Endothelial cell of umbilical vein (primary cell): ENCODE measurements at regions not wholly inside any gene's neighbourhood (a gene's known extent, or its start where the extent isn't known, plus 50 kb on each side); places are given as distances from the start of the nearest gene placed in this dataset.

Experiments
- BruUV-seq: library from RNA; stranded (reverse); fragments of 400-500 nt; replicated peaks from 2 replicates; lab custom pipeline; 2021; lab: Mats Ljungman, UMichigan
- CTCF ChIA-PET: fragments of 300-600, 350-600 bp; sonication (Branson Sonifier 250); formaldehyde crosslinking; loops from one replicate; lab custom pipeline; 2021; ENCODE audit warnings: antibody characterized with exemption, inconsistent platforms; lab: Charles Lee
- POLR2A ChIA-PET: fragments of 300-600, 350-600 bp; sonication (Branson Sonifier 250); formaldehyde crosslinking; loops from one replicate; lab custom pipeline; 2021; ENCODE audit warnings: antibody characterized with exemption, inconsistent platforms; lab: Charles Lee
- DNase-seq: peaks from one replicate; pipeline ENCODE4 v3.0.0-alpha.2; 2011; ENCODE audit warnings: low read depth, low spot score
- FAIRE-seq: peaks from 2 replicates; lab custom pipeline; 2011; peaks lifted over from hg19 to GRCh38; lab: Jason Lieb, UNC
- H2AFZ ChIP-seq: 2 replicates; pipeline ENCODE4 v1.6.0; 2012; ENCODE audit warnings: low read depth, low read length, control low read depth, inconsistent platforms
- H3K27ac ChIP-seq: 2 replicates; pipeline ENCODE4 v1.5.1; 2011; ENCODE audit warnings: low read depth, mild to moderate bottlenecking, control low read depth, low read length, moderate library complexity; ENCODE audit not compliant: insufficient read depth
- H3K27me3 ChIP-seq, 2 experiments: 2 replicates each; pipeline versions ENCODE4 v1.6.0 to v1.6.1; 2011; ENCODE audit warnings: low read length in 2 of 2, mixed read lengths in 1 of 2; ENCODE audit not compliant: control insufficient read depth in 2 of 2, insufficient read depth in 2 of 2
- H3K36me3 ChIP-seq, 2 experiments: 2 replicates in 1 of 2; 3 replicates in 1 of 2; pipeline ENCODE4 v1.5.1; 2011; ENCODE audit warnings: low read length in 2 of 2, mild to moderate bottlenecking in 1 of 2, moderate library complexity in 1 of 2; ENCODE audit not compliant: control insufficient read depth in 2 of 2, insufficient read depth in 2 of 2; ENCODE audit errors: extremely low read depth in 1 of 2
- H3K4me1 ChIP-seq: 3 replicates; pipeline ENCODE4 v1.5.1; 2011; ENCODE audit warnings: mild to moderate bottlenecking, low read length; ENCODE audit not compliant: control insufficient read depth, insufficient read depth; ENCODE audit errors: extremely low read depth
- H3K4me2 ChIP-seq: 2 replicates; pipeline ENCODE4 v1.6.1; 2011; ENCODE audit warnings: low read length, control low read depth, mixed read lengths; ENCODE audit not compliant: insufficient read depth
- H3K4me3 ChIP-seq, 3 experiments: fragments of 200-600 bp in 1 of 3; sonication (generic), shearing (Covaris generic) in 1 of 3; replicated peaks in 1 of 3; 2 replicates each; pipeline ENCODE4 v1.5.1; 2011 to 2016; ENCODE audit warnings: control low read depth in 3 of 3, low read length in 3 of 3, mild to moderate bottlenecking in 2 of 3, inconsistent platforms in 1 of 3, low read depth in 1 of 3, moderate library complexity in 1 of 3; ENCODE audit not compliant: insufficient read depth in 1 of 3
- H3K79me2 ChIP-seq: 2 replicates; pipeline ENCODE4 v1.6.0; 2012; ENCODE audit warnings: low read length, inconsistent platforms; ENCODE audit not compliant: control insufficient read depth, insufficient read depth
- H3K9ac ChIP-seq: replicated peaks from 2 replicates; pipeline ENCODE3; 2011; ENCODE audit warnings: low read length, control low read depth; ENCODE audit not compliant: insufficient read depth; ENCODE audit errors: extremely low read depth
- H3K9me1 ChIP-seq: replicated peaks from 3 replicates; pipeline ENCODE4 v1.6.0; 2011; ENCODE audit warnings: mild to moderate bottlenecking, low read length; ENCODE audit not compliant: control insufficient read depth, insufficient read depth; ENCODE audit errors: extremely low read depth
- H3K9me3 ChIP-seq: replicated peaks from 2 replicates; pipeline ENCODE4 v1.5.1; 2012; ENCODE audit warnings: low read length, inconsistent platforms; ENCODE audit not compliant: control insufficient read depth, insufficient read depth
- H4K20me1 ChIP-seq: replicated peaks from 2 replicates; pipeline ENCODE3; 2011; ENCODE audit warnings: mild to moderate bottlenecking, low read length; ENCODE audit not compliant: control insufficient read depth, insufficient read depth; ENCODE audit errors: extremely low read depth
- CTCF ChIP-seq, 2 donors: IDR thresholded peaks; 1 replicate in 1 of 2; 2 replicates in 1 of 2; pipeline ENCODE4 v1.5.1; 2011; ENCODE audit warnings: low read length in 2 of 2, mild to moderate bottlenecking in 2 of 2, moderate library complexity in 2 of 2, control low read depth in 1 of 2, inconsistent platforms in 1 of 2, low read depth in 1 of 2; ENCODE audit not compliant: insufficient read depth in 1 of 2; ENCODE audit errors: extremely low read depth in 1 of 2
- JUN ChIP-seq: IDR thresholded peaks from 2 replicates; pipeline ENCODE4 v1.6.1; 2011; ENCODE audit warnings: borderline replicate concordance, low read depth; ENCODE audit not compliant: insufficient read length, insufficient read depth
- MAX ChIP-seq: IDR thresholded peaks from 2 replicates; pipeline ENCODE4 v1.6.1; 2011; ENCODE audit not compliant: insufficient read depth, insufficient read length
- MYC ChIP-seq: IDR thresholded peaks from one replicate; pipeline ENCODE4 v1.6.1; 2011; ENCODE audit warnings: mild to moderate bottlenecking, low read depth, low read length
- dilution Hi-C: fragments of 300-500 bp; cut with MboI; formaldehyde crosslinking; loops from one replicate; pipeline ENCODE4 v1.15.0; 2019; ENCODE audit warnings: low sequenced_read_pairs; ENCODE audit not compliant: extremely low pct_ligation_motif_present
- intact Hi-C: fragments of 100-400 bp; cut with micrococcal nuclease; formaldehyde crosslinking; loops from one replicate; pipeline ENCODE4 v1.10.0; 2022

- dilution Hi-C loops (no loop called here), intact Hi-C loops (loop anchor here (1.0 to 10.0 kb wide), 3 partner anchors 135 to 747 kb away; no protein-coding TSS in a partner anchor)
- FAIRE-seq (peak; percentile 46), DNase-seq (peak; percentile 54)
- H3K79me2 ChIP-seq: no peaks in the 10 kb centered on the region
- no peak overlapping the region for H3K9ac ChIP-seq
- H3K4me3 ChIP-seq: no peak overlapping the region
- H3K9me1 ChIP-seq: no peaks in the 10 kb centered on the region
- H3K27ac ChIP-seq: no peak overlapping the region
- H3K27me3 ChIP-seq: peaks cover 0 to 13% of the 10 kb centered on the region in 2 experiments
- no peaks in the 10 kb centered on the region for H3K36me3 ChIP-seq
- no peaks in the 10 kb centered on the region for H3K4me1 ChIP-seq
- H4K20me1 ChIP-seq: no peaks in the 10 kb centered on the region
- H3K4me2 ChIP-seq: no peak overlapping the region
- TF ChIP-seq MYC: no peak
- peak; percentile 95 to 97 for TF ChIP-seq CTCF (IDR thresholded peaks at IDR 0.05; ENCODE audit: extremely low read depth in 1 of 2, insufficient read depth in 1 of 2, low read depth in 1 of 2, low read length in 2 of 2)
- ChIA-PET POLR2A (interaction anchor here (0.7 kb wide), 1 partner anchor 16 kb away, joined by 4 read pairs; no protein-coding TSS in a partner anchor), CTCF (interaction anchor here (0.7 to 14.0 kb wide), 30 partner anchors 9 to 1414 kb away, joined by 3 to 297 read pairs (median 4); no protein-coding TSS in a partner anchor)
- H3K9me3 ChIP-seq: no peaks in the 10 kb centered on the region
- peak overlapping the region; percentile 48 for H2AFZ ChIP-seq
- BruUV-seq: no TSS peak
Measured at GRCh38 chr1:181189691-181190363, 101.3 kb downstream of the IER5 start.

GRCh38 chr1:181190364-181191035 lies 102.0 kb downstream of the IER5 start:
- BruUV-seq: no TSS peak
- Histone ChIP-seq H3K27ac (no peak overlapping the region), H3K4me1 (no peaks in the 10 kb centered on the region), H3K4me2 (no peak overlapping the region), H3K9ac (no peak overlapping the region), H3K4me3 (no peak overlapping the region), H3K27me3 (peaks cover 0 to 13% of the 10 kb centered on the region in 2 experiments), H2AFZ (no peak overlapping the region), H4K20me1 (no peaks in the 10 kb centered on the region), H3K9me1 (no peaks in the 10 kb centered on the region), H3K79me2 (no peaks in the 10 kb centered on the region), H3K36me3 (no peaks in the 10 kb centered on the region), H3K9me3 (no peaks in the 10 kb centered on the region)
- DNase-seq (no peak), FAIRE-seq (no peak)
- CTCF ChIA-PET: interaction anchor here (0.7 to 14.0 kb wide), 30 partner anchors 10 to 952 kb away, joined by 3 to 297 read pairs (median 4); no protein-coding TSS in a partner anchor
- dilution Hi-C loops (no loop called here), intact Hi-C loops (loop anchor here (1.0 to 10.0 kb wide), 3 partner anchors 134 to 746 kb away; no protein-coding TSS in a partner anchor)
- POLR2A ChIA-PET: interaction anchor here (0.7 kb wide), 1 partner anchor 15 kb away, joined by 4 read pairs; no protein-coding TSS in a partner anchor
- TF ChIP-seq MAX (no peak), MYC (no peak), JUN (no peak)
